ENCODE measurements at regions not wholly inside any gene's neighbourhood (a gene's known extent, or its start where the extent isn't known, plus 50 kb on each side); places are given as distances from the start of the nearest gene placed in this dataset.
A peak's percentile ranks its signal among the peaks of the same experiment; 100 is the strongest.

DNA sequence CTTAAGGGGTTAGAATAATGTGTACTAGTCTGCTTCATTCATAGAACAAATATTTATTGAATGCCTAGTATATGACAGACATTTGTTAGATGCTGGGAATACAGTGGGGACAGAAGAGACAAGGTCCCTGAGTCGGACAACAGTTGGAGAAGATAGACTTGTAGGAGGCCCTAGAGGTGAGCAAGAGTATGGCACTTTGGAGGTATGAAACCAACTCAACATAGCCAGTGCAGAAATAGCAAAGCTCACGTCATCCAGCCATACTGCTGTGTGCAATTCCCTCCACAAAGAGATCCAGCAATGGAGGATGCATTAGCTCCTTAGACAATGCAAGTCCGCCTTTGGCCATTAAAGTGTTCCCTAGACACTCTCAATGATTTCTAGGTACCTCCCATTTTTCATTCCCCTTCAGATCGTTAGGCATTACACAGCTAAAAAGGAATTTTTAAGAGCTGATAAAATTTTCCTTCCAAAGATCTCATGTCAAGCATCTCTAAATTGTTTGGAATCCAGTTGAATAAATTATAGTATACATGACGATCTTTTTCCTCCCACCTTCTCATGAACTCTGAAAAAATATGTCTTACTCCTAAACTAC lies 1949.6 kb upstream of the WWC1 start:
- TF ChIP-seq MXI1 (IDR thresholded peaks at IDR 0.05; ENCODE audit: low read depth, low read length) (no peak), POLR2AphosphoS5 (IDR thresholded peaks at IDR 0.05; ENCODE audit: low read length) (no peak), ZNF384 (IDR thresholded peaks at IDR 0.05; ENCODE audit: borderline replicate concordance, low read depth, low read length) (no peak), ZZZ3 (IDR thresholded peaks at IDR 0.05; ENCODE audit: control insufficient read depth, insufficient read length, low read depth) (no peak), RELA (IDR thresholded peaks at IDR 0.05; ENCODE audit: borderline replicate concordance, partially characterized antibody) (no peak), YY1 (IDR thresholded peaks at IDR 0.05; ENCODE audit: low read depth, low read length) (no peak), REST (IDR thresholded peaks at IDR 0.05; ENCODE audit: low read depth, low read length) (no peak), POLR2A (IDR thresholded peaks at IDR 0.05; ENCODE audit: low read depth, low read length) (no peak), BCL11A (IDR thresholded peaks at IDR 0.05; ENCODE audit: low read depth, low read length) (no peak)
- TF ChIP-seq, protein P1, sequence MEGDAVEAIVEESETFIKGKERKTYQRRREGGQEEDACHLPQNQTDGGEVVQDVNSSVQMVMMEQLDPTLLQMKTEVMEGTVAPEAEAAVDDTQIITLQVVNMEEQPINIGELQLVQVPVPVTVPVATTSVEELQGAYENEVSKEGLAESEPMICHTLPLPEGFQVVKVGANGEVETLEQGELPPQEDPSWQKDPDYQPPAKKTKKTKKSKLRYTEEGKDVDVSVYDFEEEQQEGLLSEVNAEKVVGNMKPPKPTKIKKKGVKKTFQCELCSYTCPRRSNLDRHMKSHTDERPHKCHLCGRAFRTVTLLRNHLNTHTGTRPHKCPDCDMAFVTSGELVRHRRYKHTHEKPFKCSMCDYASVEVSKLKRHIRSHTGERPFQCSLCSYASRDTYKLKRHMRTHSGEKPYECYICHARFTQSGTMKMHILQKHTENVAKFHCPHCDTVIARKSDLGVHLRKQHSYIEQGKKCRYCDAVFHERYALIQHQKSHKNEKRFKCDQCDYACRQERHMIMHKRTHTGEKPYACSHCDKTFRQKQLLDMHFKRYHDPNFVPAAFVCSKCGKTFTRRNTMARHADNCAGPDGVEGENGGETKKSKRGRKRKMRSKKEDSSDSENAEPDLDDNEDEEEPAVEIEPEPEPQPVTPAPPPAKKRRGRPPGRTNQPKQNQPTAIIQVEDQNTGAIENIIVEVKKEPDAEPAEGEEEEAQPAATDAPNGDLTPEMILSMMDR (IDR thresholded peaks at IDR 0.05 in 2 of 3, conservative IDR thresholded peaks at IDR 0.05 in 1 of 3; ENCODE audit: control insufficient read depth in 2 of 3, extremely low read depth in 1 of 3, insufficient read depth in 1 of 3, low read depth in 3 of 3, low read length in 3 of 3): peak in 1 of 3 experiments; percentile 32; a peak in 2 of 6 replicates
- TF ChIP-seq, protein P2, sequence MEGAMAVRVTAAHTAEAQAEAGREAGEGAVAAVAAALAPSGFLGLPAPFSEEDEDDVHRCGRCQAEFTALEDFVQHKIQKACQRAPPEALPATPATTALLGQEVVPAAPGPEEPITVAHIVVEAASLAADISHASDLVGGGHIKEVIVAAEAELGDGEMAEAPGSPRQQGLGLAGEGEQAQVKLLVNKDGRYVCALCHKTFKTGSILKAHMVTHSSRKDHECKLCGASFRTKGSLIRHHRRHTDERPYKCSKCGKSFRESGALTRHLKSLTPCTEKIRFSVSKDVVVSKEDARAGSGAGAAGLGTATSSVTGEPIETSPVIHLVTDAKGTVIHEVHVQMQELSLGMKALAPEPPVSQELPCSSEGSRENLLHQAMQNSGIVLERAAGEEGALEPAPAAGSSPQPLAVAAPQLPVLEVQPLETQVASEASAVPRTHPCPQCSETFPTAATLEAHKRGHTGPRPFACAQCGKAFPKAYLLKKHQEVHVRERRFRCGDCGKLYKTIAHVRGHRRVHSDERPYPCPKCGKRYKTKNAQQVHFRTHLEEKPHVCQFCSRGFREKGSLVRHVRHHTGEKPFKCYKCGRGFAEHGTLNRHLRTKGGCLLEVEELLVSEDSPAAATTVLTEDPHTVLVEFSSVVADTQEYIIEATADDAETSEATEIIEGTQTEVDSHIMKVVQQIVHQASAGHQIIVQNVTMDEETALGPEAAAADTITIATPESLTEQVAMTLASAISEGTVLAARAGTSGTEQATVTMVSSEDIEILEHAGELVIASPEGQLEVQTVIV (IDR thresholded peaks at IDR 0.05; ENCODE audit: borderline replicate concordance, partially characterized antibody): no peak

Measured in GM12878 (cell line).